ENCODE measurements at regions not wholly inside any gene's neighbourhood (a gene's known extent, or its start where the extent isn't known, plus 50 kb on each side); places are given as distances from the start of the nearest gene placed in this dataset.

DNA sequence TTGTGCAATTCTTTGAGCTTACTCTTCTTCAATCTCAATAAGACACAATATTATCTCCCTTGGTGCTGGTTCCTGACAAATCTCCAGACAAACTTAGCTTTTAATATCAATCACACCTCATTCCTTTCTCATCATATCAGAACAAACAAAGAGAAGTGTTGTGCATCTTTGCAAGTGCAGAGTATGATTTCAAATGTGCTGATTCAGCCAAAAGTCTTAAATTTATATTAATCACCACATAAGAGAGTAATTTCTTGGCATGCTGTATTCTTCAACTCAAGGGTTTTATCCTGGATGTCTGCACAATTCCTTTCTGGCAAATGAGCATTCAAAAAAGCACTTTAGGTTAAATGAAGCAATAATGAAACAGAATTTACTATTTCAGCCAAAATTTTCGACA lies 877.8 kb downstream of the ANKRD7 start:
- no peak overlapping the region for H3K4me3 Mint-ChIP-seq (ENCODE audit: unreplicated experiment)
- no peak for DNase-seq (ENCODE audit: low spot score)
- H3K36me3 Mint-ChIP-seq (ENCODE audit: low read depth, unreplicated experiment), result no peaks in the 10 kb centered on the region
- H3K27ac Mint-ChIP-seq (ENCODE audit: unreplicated experiment), result no peak overlapping the region
- H3K4me1 Mint-ChIP-seq (ENCODE audit: unreplicated experiment), result no peaks in the 10 kb centered on the region
- no peaks in the 10 kb centered on the region for H3K9me3 Mint-ChIP-seq (ENCODE audit: unreplicated experiment)
- TF ChIP-seq, protein P1, sequence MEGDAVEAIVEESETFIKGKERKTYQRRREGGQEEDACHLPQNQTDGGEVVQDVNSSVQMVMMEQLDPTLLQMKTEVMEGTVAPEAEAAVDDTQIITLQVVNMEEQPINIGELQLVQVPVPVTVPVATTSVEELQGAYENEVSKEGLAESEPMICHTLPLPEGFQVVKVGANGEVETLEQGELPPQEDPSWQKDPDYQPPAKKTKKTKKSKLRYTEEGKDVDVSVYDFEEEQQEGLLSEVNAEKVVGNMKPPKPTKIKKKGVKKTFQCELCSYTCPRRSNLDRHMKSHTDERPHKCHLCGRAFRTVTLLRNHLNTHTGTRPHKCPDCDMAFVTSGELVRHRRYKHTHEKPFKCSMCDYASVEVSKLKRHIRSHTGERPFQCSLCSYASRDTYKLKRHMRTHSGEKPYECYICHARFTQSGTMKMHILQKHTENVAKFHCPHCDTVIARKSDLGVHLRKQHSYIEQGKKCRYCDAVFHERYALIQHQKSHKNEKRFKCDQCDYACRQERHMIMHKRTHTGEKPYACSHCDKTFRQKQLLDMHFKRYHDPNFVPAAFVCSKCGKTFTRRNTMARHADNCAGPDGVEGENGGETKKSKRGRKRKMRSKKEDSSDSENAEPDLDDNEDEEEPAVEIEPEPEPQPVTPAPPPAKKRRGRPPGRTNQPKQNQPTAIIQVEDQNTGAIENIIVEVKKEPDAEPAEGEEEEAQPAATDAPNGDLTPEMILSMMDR (IDR thresholded peaks at IDR 0.05; ENCODE audit: unreplicated experiment), result no peak
- H3K27me3 Mint-ChIP-seq (ENCODE audit: unreplicated experiment), result no peaks in the 10 kb centered on the region

DNA sequence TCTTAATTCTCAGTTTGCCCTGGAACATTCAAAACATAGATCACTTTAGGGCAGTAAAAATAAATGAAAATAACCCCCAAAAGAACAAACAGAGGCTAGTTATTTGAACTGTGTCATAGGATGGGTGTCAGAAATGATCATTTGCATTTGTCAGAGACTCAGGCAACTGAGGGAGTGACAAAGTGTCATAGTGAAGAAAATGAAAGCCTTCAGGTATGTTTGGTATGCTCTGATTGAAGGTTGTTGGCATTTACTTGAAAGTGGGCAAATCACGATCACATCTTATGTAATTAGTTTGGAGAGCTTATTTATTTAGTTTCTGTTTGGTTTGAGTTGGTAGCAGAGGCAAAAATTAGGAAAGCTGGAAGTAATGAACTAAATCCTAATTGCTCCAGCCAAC lies 880.9 kb downstream of the ANKRD7 start:
- H3K4me3 Mint-ChIP-seq (ENCODE audit: unreplicated experiment), result no peak overlapping the region
- TF ChIP-seq, protein P1 (IDR thresholded peaks at IDR 0.05; ENCODE audit: unreplicated experiment), result no peak
- no peaks in the 10 kb centered on the region for H3K27me3 Mint-ChIP-seq (ENCODE audit: unreplicated experiment)
- no peaks in the 10 kb centered on the region for H3K36me3 Mint-ChIP-seq (ENCODE audit: low read depth, unreplicated experiment)
- DNase-seq (ENCODE audit: low spot score), result no peak
- H3K9me3 Mint-ChIP-seq (ENCODE audit: unreplicated experiment), result no peaks in the 10 kb centered on the region
- no peaks in the 10 kb centered on the region for H3K4me1 Mint-ChIP-seq (ENCODE audit: unreplicated experiment)
- no peak overlapping the region for H3K27ac Mint-ChIP-seq (ENCODE audit: unreplicated experiment)

DNA sequence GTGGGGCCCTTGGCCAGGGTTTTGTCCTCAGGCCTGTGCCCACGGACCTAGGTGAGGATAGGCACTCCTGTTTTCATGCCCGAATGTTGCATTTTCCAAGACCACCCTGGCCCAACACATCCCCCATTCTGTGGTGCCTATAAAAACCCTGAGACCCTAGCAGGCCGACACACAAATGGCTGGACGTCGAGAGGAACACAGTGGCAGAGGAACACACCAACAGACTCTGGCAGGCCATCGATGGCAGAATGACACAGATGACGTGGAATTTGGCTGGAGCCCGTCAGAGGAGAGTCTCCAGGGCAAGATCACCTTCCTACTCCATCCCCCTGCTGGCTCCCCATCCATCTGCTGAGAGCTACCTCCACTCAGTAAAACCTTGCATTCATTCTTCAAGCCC lies 898.8 kb downstream of the ANKRD7 start:
- no peaks in the 10 kb centered on the region for H3K27me3 Mint-ChIP-seq (ENCODE audit: unreplicated experiment)
- H3K27ac Mint-ChIP-seq (ENCODE audit: unreplicated experiment), result no peak overlapping the region
- H3K4me3 Mint-ChIP-seq (ENCODE audit: unreplicated experiment), result no peak overlapping the region
- DNase-seq (ENCODE audit: low spot score), result no peak
- no peaks in the 10 kb centered on the region for H3K36me3 Mint-ChIP-seq (ENCODE audit: low read depth, unreplicated experiment)
- H3K9me3 Mint-ChIP-seq (ENCODE audit: unreplicated experiment), result no peaks in the 10 kb centered on the region
- H3K4me1 Mint-ChIP-seq (ENCODE audit: unreplicated experiment), result no peaks in the 10 kb centered on the region
- TF ChIP-seq, protein P1 (IDR thresholded peaks at IDR 0.05; ENCODE audit: unreplicated experiment), result no peak

DNA sequence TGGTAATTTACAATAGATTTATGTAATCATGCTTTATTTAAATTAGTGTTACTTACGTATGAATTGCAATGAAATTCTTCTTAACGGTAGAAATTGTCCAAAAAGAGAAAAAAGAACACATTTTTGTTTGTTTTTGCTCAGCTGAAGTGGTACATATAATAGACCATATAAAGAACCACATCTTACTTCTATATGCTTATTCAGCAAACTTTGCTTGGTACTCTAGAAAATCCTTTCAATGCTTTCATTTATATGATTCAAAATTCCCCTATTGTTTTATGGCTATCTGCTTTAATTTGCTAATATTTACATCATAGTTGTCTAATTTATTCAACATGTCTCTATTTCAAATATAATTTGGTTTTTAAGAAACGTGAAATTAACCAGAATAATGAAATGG lies 903.2 kb downstream of the ANKRD7 start:
- Mint-ChIP-seq H3K4me1 (ENCODE audit: unreplicated experiment) (no peaks in the 10 kb centered on the region), H3K9me3 (ENCODE audit: unreplicated experiment) (no peaks in the 10 kb centered on the region), H3K27ac (ENCODE audit: unreplicated experiment) (no peak overlapping the region), H3K36me3 (ENCODE audit: low read depth, unreplicated experiment) (no peaks in the 10 kb centered on the region), H3K4me3 (ENCODE audit: unreplicated experiment) (no peak overlapping the region), H3K27me3 (ENCODE audit: unreplicated experiment) (no peaks in the 10 kb centered on the region)
- DNase-seq (ENCODE audit: low spot score), result no peak
- TF ChIP-seq, protein P1 (IDR thresholded peaks at IDR 0.05; ENCODE audit: unreplicated experiment), result no peak

DNA sequence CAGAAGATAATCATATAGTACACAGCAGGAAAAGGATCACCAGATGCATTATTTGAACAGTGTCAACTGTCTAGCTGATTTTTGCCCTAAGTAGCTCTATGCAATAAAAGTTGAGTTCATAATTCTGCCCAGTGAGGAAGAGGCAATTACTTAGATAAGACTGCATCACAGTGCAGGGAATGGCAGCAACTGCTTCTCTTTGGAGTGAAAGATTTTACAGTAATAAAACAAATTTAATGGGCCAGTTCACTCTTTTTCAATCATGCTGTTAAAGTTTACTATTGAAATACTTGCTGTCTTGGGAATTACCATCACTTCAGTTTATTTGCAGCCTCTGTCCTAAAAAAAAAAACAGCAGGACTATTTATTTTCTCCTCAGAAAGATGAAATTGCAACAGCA lies 907.9 kb downstream of the ANKRD7 start:
- no peak overlapping the region for H3K27ac Mint-ChIP-seq (ENCODE audit: unreplicated experiment)
- H3K27me3 Mint-ChIP-seq (ENCODE audit: unreplicated experiment), result peaks cover 2% of the 10 kb centered on the region
- no peak overlapping the region for H3K4me3 Mint-ChIP-seq (ENCODE audit: unreplicated experiment)
- H3K36me3 Mint-ChIP-seq (ENCODE audit: low read depth, unreplicated experiment), result no peaks in the 10 kb centered on the region
- no peak for DNase-seq (ENCODE audit: low spot score)
- H3K4me1 Mint-ChIP-seq (ENCODE audit: unreplicated experiment), result no peaks in the 10 kb centered on the region
- H3K9me3 Mint-ChIP-seq (ENCODE audit: unreplicated experiment), result no peaks in the 10 kb centered on the region
- TF ChIP-seq, protein P1 (IDR thresholded peaks at IDR 0.05; ENCODE audit: unreplicated experiment), result no peak
